ENCODE measurements at regions not wholly inside any gene's neighbourhood (a gene's known extent, or its start where the extent isn't known, plus 50 kb on each side); places are given as distances from the start of the nearest gene placed in this dataset.

- DNase-seq, result no peak
These were observed 183.5 kb upstream of the AFDN start for GRCh38 chr6:167643223-167643622.

GRCh38 chr6:167643716-167644115 is 183.0 kb upstream of the AFDN start:
- DNase-seq, result no peak

- DNase-seq, result no peak
These were observed 182.1 kb upstream of the AFDN start for GRCh38 chr6:167644412-167645132.

- DNase-seq, result no peak
These were observed 181.3 kb upstream of the AFDN start for GRCh38 chr6:167645368-167645767.

- no peak for DNase-seq
These were observed 179.4 kb upstream of the AFDN start for GRCh38 chr6:167647306-167647705.

GRCh38 chr6:167647737-167648470 is 178.8 kb upstream of the AFDN start:
- DNase-seq, result no peak

- DNase-seq, result no peak
These were observed 178.0 kb upstream of the AFDN start for GRCh38 chr6:167648501-167649278.

GRCh38 chr6:167649476-167649875 is 177.2 kb upstream of the AFDN start:
- no peak for DNase-seq

- DNase-seq, result no peak
These were observed 175.9 kb upstream of the AFDN start for GRCh38 chr6:167650730-167651317.

- no peak for DNase-seq
These were observed 175.2 kb upstream of the AFDN start for GRCh38 chr6:167651318-167652041.

DNA sequence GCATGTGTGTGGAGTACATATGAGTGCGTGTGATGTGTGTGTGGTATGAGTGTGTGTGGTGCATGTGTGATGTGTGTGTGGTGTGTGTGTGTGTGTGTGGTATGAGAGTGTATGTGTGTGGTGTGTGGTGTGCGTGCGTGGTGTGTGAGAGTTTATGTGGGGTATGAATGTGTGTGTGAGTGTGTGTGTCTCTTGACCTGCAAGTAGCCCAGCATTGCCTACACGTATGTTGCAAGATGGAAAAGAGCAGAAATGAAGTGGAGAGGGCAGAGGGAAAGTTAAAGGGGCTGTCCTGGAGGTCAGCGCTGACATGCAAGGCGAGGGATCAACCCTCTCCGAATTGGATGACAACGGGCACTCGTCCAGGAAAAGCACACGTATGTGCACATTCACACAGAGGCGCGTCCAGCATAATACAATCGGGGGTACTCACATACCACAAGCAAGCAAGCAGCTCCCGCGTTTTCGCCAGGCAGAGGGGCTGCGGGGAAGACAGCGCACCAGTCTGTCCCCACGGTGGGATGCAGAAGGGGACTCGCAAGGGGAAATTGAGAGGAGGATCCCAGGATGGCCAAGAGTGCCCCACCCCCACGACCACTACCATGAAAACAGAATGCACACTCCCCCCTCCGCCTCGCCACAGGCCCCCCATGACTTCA is 174.5 kb upstream of the AFDN start:
- DNase-seq, result no peak

DNA sequence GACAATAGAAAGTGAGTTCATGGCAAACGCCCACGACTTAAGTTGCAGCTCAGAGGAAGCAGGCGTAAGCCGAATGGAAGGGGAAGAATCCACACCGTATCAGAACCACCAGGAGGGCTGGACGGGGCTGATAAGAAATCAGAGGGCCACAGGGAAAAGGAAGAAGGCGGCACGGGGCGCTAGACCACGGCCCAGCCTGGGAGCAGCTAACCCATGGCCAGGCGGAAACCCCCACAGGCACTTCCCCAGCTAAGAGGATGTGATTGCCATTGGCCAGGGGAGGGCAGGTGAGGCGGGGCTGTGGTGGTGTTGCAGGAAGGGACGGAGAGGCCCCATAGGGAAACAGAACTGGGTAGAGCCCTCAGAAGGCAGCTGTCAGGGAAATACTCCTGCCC is 174.0 kb upstream of the AFDN start:
- DNase-seq, result no peak

DNA sequence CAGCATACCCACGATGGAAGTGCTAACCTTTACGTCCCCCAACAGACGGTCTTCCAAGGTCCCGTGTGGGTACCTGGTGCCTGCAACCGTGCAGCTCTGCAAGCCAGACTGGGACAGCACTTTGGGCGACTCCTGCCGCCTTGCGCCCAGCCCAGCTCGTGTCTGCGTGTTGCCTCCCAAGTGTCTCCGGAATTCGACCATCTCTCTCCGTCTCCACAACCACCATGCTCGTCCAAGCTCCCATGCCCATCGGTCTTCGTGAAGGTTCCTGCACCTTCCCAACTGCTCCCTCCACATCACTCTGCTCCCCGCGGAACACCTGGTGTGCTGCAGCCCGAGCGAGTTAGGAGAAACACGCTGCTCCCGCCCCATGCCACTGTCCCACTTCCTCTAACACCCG is 173.2 kb upstream of the AFDN start:
- no peak for DNase-seq

- no peak for DNase-seq
These were observed 172.3 kb upstream of the AFDN start for GRCh38 chr6:167654389-167654788.

- DNase-seq, result no peak
These were observed 171.4 kb upstream of the AFDN start for GRCh38 chr6:167655174-167655821.

- DNase-seq, result no peak
These were observed 168.6 kb upstream of the AFDN start for GRCh38 chr6:167658106-167658505.

DNA sequence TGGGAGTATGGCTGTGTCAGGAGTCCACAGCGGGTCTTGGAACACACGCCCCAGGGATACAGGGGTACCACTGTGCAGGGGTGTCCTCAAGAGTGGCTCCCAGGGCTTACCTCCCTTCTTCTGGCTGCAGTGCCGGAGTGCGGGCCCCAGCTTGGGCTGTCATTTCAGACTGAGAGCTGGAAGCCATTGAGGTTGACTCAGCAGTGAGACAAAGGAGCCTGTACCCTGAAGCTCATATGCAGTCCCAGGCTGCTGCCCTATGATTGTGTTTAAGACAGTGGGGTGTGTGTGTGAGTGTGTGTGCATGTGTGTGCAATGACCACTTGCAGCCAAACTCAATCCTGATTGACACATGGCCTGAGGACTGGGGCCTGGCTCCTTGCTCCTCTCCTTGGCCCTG is 167.7 kb upstream of the AFDN start:
- no peak for DNase-seq

GRCh38 chr6:167660424-167660823 is 166.3 kb upstream of the AFDN start:
- DNase-seq, result no peak

DNA sequence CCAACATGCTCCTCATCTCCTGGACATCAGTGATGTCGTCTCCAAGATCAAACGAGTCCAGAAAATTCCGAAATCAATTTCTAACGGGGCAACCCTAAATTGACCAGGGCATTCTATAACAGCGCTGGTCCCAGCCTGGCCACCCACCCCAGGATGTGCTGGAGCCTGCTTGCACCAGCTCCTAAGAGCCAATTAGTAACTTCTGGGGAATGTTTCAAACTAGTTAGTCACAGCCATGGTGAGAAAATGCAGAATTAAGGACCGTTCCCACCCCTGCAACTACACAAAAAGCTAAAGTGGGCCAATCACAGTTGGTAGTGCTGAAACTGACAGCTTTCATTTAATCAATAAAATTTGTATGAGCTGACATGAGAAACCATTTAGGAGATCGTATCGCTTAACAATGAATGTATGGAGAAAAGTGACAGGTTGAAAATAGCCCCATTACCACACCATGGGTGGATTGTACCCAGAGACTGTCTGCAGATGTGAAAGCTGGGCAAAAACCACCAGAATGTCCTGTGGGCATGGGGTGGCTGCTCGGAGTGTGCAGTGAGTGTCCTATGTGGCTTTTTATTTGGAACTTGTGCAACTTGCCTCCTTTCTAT is 165.7 kb upstream of the AFDN start:
- no peak for DNase-seq

- DNase-seq, result no peak
These were observed 165.1 kb upstream of the AFDN start for GRCh38 chr6:167661552-167662044.
